Heart left ventricle (tissue), 13 donors: ENCODE measurements at regions not wholly inside any gene's neighbourhood (a gene's known extent, or its start where the extent isn't known, plus 50 kb on each side); places are given as distances from the start of the nearest gene placed in this dataset.
"Not testable (repeated sequence)": the region's sequence is repeated elsewhere in the genome, so short reads cannot be mapped to it uniquely, and the experiment has no call there.

ENCODE experiments used
- CTCF ChIP-seq, 12 donors: fragments of 200-600 bp; sonication (generic) in 4 of 12; IDR thresholded peaks; one replicate each; pipeline versions ENCODE4 v1.5.0 to v1.8.0; 2018 to 2022; ENCODE audit warnings: antibody characterized with exemption in 12 of 12, mild to moderate bottlenecking in 5 of 12
- POLR2A ChIP-seq, 2 donors: fragments of 450-650 bp; IDR thresholded peaks; one replicate each; pipeline ENCODE4 v1.6.1; 2017; ENCODE audit warnings: antibody characterized with exemption in 2 of 2, mild to moderate bottlenecking in 2 of 2, moderate library complexity in 2 of 2
- donor health status: ischemic (EF 13 %, LVEDD 7.1; RV severe dilation, severe dysfunction).
- donor health status: DM: no; HTN: yes; CAD: no.
- donor health status: DM: no; HTN: no; CAD: no.
- donor health status: ischemic (EF 25% LVEDD 6.9; RV normal size, moderate dysfunction).
- donor health status: ischemic (EF 25% LVEDD 5.7; RV mildly dilated, moderate dysfunction).
- donor health status: ischemic (EF 35%, LVEDD 5.7; RV mildly dilated, moderate dysfunction).
- donor health status: nonischemic (EF 11% LVEDD 7.7; RV severe dilation, severe dysfunction).
- donor health status: DM: yes; HTN: yes; CAD: no.
- donor health status: PGD.
- donor health status: ischemic (EF 29% LVEDD 5.4; RV normal size, mild dysfunction).
- donor health status: nonischemic (EF 23%, LVEDD 6.1; RV moderate dilation, normal function).

- TF ChIP-seq POLR2A, CTCF (IDR thresholded peaks at IDR 0.05): not testable (repeated sequence)
These were observed 151.8 kb upstream of the NBPF9 start for GRCh38 chr1:149254894-149255847.
